ENCODE measurements at regions not wholly inside any gene's neighbourhood (a gene's known extent, or its start where the extent isn't known, plus 50 kb on each side); places are given as distances from the start of the nearest gene placed in this dataset.
"Not testable (repeated sequence)": the region's sequence is repeated elsewhere in the genome, so short reads cannot be mapped to it uniquely, and the experiment has no call there.

GRCh38 chr1:5638582-5638981 lies 353.6 kb downstream of the NPHP4 start:
- no peak for DNase-seq (ENCODE audit: low read depth)

- no peak for DNase-seq (ENCODE audit: low read depth)
Measured at GRCh38 chr1:5637171-5637570, 355.1 kb downstream of the NPHP4 start.

- DNase-seq (ENCODE audit: low read depth): no peak
Measured at GRCh38 chr1:5634893-5635292, 357.3 kb downstream of the NPHP4 start.

- no peak for DNase-seq (ENCODE audit: low read depth)
Measured at GRCh38 chr1:5632814-5633213, 359.4 kb downstream of the NPHP4 start.

- no peak for DNase-seq (ENCODE audit: low read depth)
Measured at GRCh38 chr1:5632224-5632623, 360.0 kb downstream of the NPHP4 start.

- DNase-seq (ENCODE audit: low read depth): no peak
Measured at GRCh38 chr1:5628416-5628815, 363.8 kb downstream of the NPHP4 start.

- no peak for DNase-seq (ENCODE audit: low read depth)
Measured at GRCh38 chr1:5623399-5623798, 368.8 kb downstream of the NPHP4 start.

GRCh38 chr1:5622412-5622811 lies 369.8 kb downstream of the NPHP4 start:
- DNase-seq (ENCODE audit: low read depth): no peak

GRCh38 chr1:5621692-5622091 lies 370.5 kb downstream of the NPHP4 start:
- no peak for DNase-seq (ENCODE audit: low read depth)

GRCh38 chr1:5620997-5621396 lies 371.2 kb downstream of the NPHP4 start:
- DNase-seq (ENCODE audit: low read depth): no peak

- DNase-seq (ENCODE audit: low read depth): no peak
Measured at GRCh38 chr1:5620418-5620817, 371.8 kb downstream of the NPHP4 start.

GRCh38 chr1:5619469-5619868 lies 372.8 kb downstream of the NPHP4 start:
- DNase-seq (ENCODE audit: low read depth): no peak

- DNase-seq (ENCODE audit: low read depth): no peak
Measured at GRCh38 chr1:5617546-5617945, 374.7 kb downstream of the NPHP4 start.

- no peak for DNase-seq (ENCODE audit: low read depth)
Measured at GRCh38 chr1:5617179-5617520, 375.1 kb downstream of the NPHP4 start.

GRCh38 chr1:5616366-5617178 lies 375.7 kb downstream of the NPHP4 start:
- DNase-seq (ENCODE audit: low read depth): no peak

GRCh38 chr1:5615076-5615475 lies 377.1 kb downstream of the NPHP4 start:
- no peak for DNase-seq (ENCODE audit: low read depth)

- no peak for DNase-seq (ENCODE audit: low read depth)
Measured at GRCh38 chr1:5613900-5614299, 378.3 kb downstream of the NPHP4 start.

- DNase-seq (ENCODE audit: low read depth): no peak
Measured at GRCh38 chr1:5611851-5612250, 380.4 kb downstream of the NPHP4 start.

GRCh38 chr1:5611431-5611830 lies 380.8 kb downstream of the NPHP4 start:
- no peak for DNase-seq (ENCODE audit: low read depth)

- DNase-seq (ENCODE audit: low read depth): no peak
Measured at GRCh38 chr1:5610432-5610831, 381.8 kb downstream of the NPHP4 start.

- no peak for DNase-seq (ENCODE audit: low read depth)
Measured at GRCh38 chr1:5603353-5604104, 388.7 kb downstream of the NPHP4 start.

- DNase-seq (ENCODE audit: low read depth): not testable (repeated sequence)
Measured at GRCh38 chr1:5602718-5603117, 389.5 kb downstream of the NPHP4 start.

- no peak for DNase-seq (ENCODE audit: low read depth)
Measured at GRCh38 chr1:5601516-5601915, 390.7 kb downstream of the NPHP4 start.

Measured in Daoy (cell line).